Thyroid gland (tissue), 4 donors: ENCODE measurements at regions not wholly inside any gene's neighbourhood (a gene's known extent, or its start where the extent isn't known, plus 50 kb on each side); places are given as distances from the start of the nearest gene placed in this dataset.

Experiments
- CTCF ChIP-seq, 6 experiments: fragments of 200-600 bp in 3 of 6; fragments of 450-650 bp in 3 of 6; sonication (generic) in 3 of 6; IDR thresholded peaks; one replicate each; pipeline ENCODE4 v1.5.1; 2016 to 2019; ENCODE audit warnings: antibody characterized with exemption in 6 of 6, mild to moderate bottlenecking in 2 of 6, inconsistent platforms in 1 of 6, moderate library complexity in 1 of 6
- POLR2A ChIP-seq, 2 donors: fragments of 450-650 bp; IDR thresholded peaks; one replicate each; pipeline ENCODE4 v1.6.1; 2017; ENCODE audit warnings: antibody characterized with exemption in 2 of 2, mild to moderate bottlenecking in 2 of 2, moderate library complexity in 1 of 2

DNA sequence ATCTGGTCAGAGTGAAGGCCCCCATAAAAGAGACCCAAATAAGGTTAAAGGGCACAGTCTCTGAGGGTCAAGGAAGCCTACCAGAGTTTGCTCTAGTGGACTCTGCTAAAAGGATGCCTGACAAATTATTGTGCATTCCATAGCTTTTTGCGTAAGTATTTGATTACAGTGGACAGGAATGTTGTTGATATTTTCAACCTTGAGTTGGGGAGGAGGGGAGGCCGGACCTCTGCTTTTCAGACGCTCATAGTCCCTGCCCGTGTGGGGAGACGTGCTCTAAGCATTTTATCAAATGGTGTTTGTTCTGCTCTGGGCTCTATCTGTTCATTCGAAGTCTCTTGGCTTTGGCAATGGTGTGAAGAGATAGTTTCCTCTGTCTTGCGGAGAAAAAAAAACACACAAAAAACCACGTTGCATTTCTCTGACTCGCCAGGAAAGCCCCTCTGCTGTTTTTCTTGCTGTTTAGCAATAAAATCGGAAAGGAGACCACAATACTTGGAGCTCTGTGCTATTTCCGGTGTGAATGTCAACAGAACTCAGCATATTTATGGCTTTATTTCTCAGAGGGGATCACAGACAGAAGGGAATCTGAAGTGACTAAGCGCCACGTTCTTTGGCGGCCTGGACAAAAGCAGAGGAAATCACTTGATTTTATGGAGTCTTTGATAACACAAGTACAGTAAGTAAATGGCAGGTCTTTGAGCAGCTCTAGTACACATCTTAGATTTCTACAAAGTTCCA lies 159.8 kb downstream of the ZFP64 start:
- TF ChIP-seq POLR2A (IDR thresholded peaks at IDR 0.05) (no peak), CTCF (IDR thresholded peaks at IDR 0.05) (no peak)
